SK-N-SH (cell line): ENCODE measurements at regions not wholly inside any gene's neighbourhood (a gene's known extent, or its start where the extent isn't known, plus 50 kb on each side); places are given as distances from the start of the nearest gene placed in this dataset.

Experiments used
- CTCF ChIA-PET: fragments of 300-600, 350-600 bp; formaldehyde crosslinking; extraction: SDS; loops from one replicate; lab custom pipeline; 2021; lab: Yijun Ruan, JAX
- POLR2A ChIA-PET: fragments of 350-600 bp; sonication (Branson Sonifier 250); formaldehyde crosslinking; extraction: SDS; loops from one replicate; lab custom pipeline; 2020; ENCODE audit warnings: antibody characterized with exemption, inconsistent platforms; lab: Yijun Ruan, JAX
- DNase-seq: peaks from one replicate; pipeline ENCODE4 v3.0.0; 2012
- H2AFZ ChIP-seq: fragments of 200-600 bp; sonication (generic); 2 replicates; pipeline ENCODE4 v1.8.1; 2016; ENCODE audit warnings: antibody characterized with exemption, mild to moderate bottlenecking, low read depth
- H3F3A ChIP-seq: fragments of 200-600 bp; sonication (generic); replicated peaks from 2 replicates; pipeline ENCODE3; 2016; ENCODE audit warnings: antibody characterized with exemption, mild to moderate bottlenecking; ENCODE audit not compliant: insufficient read depth
- H3K27ac ChIP-seq, 2 experiments: fragments of 200-500 bp in 1 of 2; fragments of 200-600 bp in 1 of 2; sonication (Bioruptor generic) in 1 of 2; sonication (generic), shearing (Covaris generic) in 1 of 2; 2 replicates each; pipeline versions ENCODE4 v1.5.1 to v1.6.1; 2014 to 2016; ENCODE audit warnings: low read depth in 2 of 2, inconsistent platforms in 1 of 2, low read length in 1 of 2, mild to moderate bottlenecking in 1 of 2, mixed read lengths in 1 of 2
- H3K27me3 ChIP-seq: fragments of 200-600 bp; sonication (generic), shearing (Covaris generic); 2 replicates; pipeline ENCODE4 v1.6.1; 2016; ENCODE audit warnings: mixed run types; ENCODE audit not compliant: insufficient read depth
- H3K36me3 ChIP-seq, 2 experiments: fragments of 200-500 bp in 1 of 2; fragments of 200-600 bp in 1 of 2; sonication (Bioruptor generic) in 1 of 2; sonication (generic) in 1 of 2; replicated peaks in 1 of 2; 2 replicates each; pipeline versions ENCODE3 to v1.5.1; 2014 to 2016; ENCODE audit warnings: low read length in 1 of 2, mild to moderate bottlenecking in 1 of 2; ENCODE audit not compliant: insufficient read depth in 2 of 2, control insufficient read depth in 1 of 2
- H3K4me1 ChIP-seq, 2 experiments: fragments of 200-500 bp in 1 of 2; fragments of 200-600 bp in 1 of 2; sonication (Bioruptor generic) in 1 of 2; sonication (generic), shearing (Covaris generic) in 1 of 2; 2 replicates each; pipeline versions ENCODE4 v1.5.1 to v1.6.1; 2014 to 2016; ENCODE audit warnings: low read depth in 1 of 2, low read length in 1 of 2, mixed run types in 1 of 2; ENCODE audit not compliant: insufficient read depth in 2 of 2, control insufficient read depth in 1 of 2
- H3K4me2 ChIP-seq: fragments of 200-600 bp; sonication (generic), shearing (Covaris generic); 2 replicates; pipeline ENCODE4 v1.6.1; 2017; ENCODE audit warnings: mixed run types
- H3K4me3 ChIP-seq, 2 experiments: fragments of 200-500 bp in 1 of 2; fragments of 200-600 bp in 1 of 2; sonication (Bioruptor generic) in 1 of 2; sonication (generic), shearing (Covaris generic) in 1 of 2; 2 replicates each; pipeline versions ENCODE4 v1.5.1 to v1.8.1; 2014 to 2016; ENCODE audit warnings: low read depth in 2 of 2, inconsistent platforms in 1 of 2, low read length in 1 of 2, mild to moderate bottlenecking in 1 of 2, mixed read lengths in 1 of 2, moderate library complexity in 1 of 2
- H3K79me2 ChIP-seq: fragments of 200-600 bp; sonication (generic); 2 replicates; pipeline ENCODE4 v1.8.1; 2017; ENCODE audit warnings: mild to moderate bottlenecking; ENCODE audit not compliant: insufficient read depth
- H3K9ac ChIP-seq: fragments of 200-600 bp; sonication (generic); 2 replicates; pipeline ENCODE4 v1.6.1; 2017; ENCODE audit warnings: mixed run types
- H3K9me2 ChIP-seq: fragments of 200-600 bp; sonication (generic); 2 replicates; pipeline ENCODE4 v1.6.1; 2017; ENCODE audit warnings: mixed run types
- H3K9me3 ChIP-seq: fragments of 200-600 bp; sonication (generic); 2 replicates; pipeline ENCODE4 v1.6.1; 2017; ENCODE audit warnings: mixed run types, mild to moderate bottlenecking, moderate library complexity
- H4K20me1 ChIP-seq: fragments of 200-600 bp; sonication (generic); 2 replicates; pipeline ENCODE4 v1.6.1; 2017; ENCODE audit warnings: mild to moderate bottlenecking, mixed run types; ENCODE audit not compliant: insufficient read depth
- CHD2 ChIP-seq: fragments of 150-350 bp; IDR thresholded peaks from 2 replicates; pipeline ENCODE4 v1.6.1; 2018; ENCODE audit warnings: low read length; ENCODE audit not compliant: partially characterized antibody
- CTCF ChIP-seq: fragments of 200-600 bp; sonication (generic); IDR thresholded peaks from 2 replicates; pipeline ENCODE4 v1.6.1; 2017; ENCODE audit warnings: antibody characterized with exemption, mild to moderate bottlenecking, moderate library complexity
- ELF1 ChIP-seq: IDR thresholded peaks from 2 replicates; pipeline ENCODE4 v1.4.0; 2012
- EP300 ChIP-seq, 2 experiments: IDR thresholded peaks; 2 replicates each; pipeline versions ENCODE4 v1.4.0 to v1.6.1; 2012; ENCODE audit warnings: borderline replicate concordance in 1 of 2, low read depth in 1 of 2, low read length in 1 of 2
- EZH2phosphoT487 ChIP-seq: fragments of 200-600 bp; sonication (generic); IDR thresholded peaks from 2 replicates; pipeline ENCODE4 v1.6.1; 2017; ENCODE audit warnings: low read depth, mixed run types, mild to moderate bottlenecking, antibody characterized with exemption, moderate library complexity, borderline replicate concordance
- FOSL2 ChIP-seq: IDR thresholded peaks from 2 replicates; pipeline ENCODE4 v1.4.0; 2012; ENCODE audit warnings: low read depth, mild to moderate bottlenecking, moderate library complexity, borderline replicate concordance
- FOXM1 ChIP-seq: IDR thresholded peaks from 2 replicates; pipeline ENCODE4 v1.4.0; 2012; ENCODE audit warnings: low read depth, mild to moderate bottlenecking
- JUND ChIP-seq: IDR thresholded peaks from 2 replicates; pipeline ENCODE4 v1.4.0; 2012
- MAX ChIP-seq: IDR thresholded peaks from 2 replicates; pipeline ENCODE4 v1.4.0; 2012; ENCODE audit warnings: low read depth
- MXI1 ChIP-seq: IDR thresholded peaks from 2 replicates; pipeline ENCODE4 v1.6.1; 2012; ENCODE audit warnings: mild to moderate bottlenecking, low read depth, low read length, improper control_type of control experiment
- NRF1 ChIP-seq: IDR thresholded peaks from 2 replicates; pipeline ENCODE4 v1.6.1; 2012; ENCODE audit warnings: low read depth, mild to moderate bottlenecking, low read length
- PBX3 ChIP-seq: IDR thresholded peaks from 2 replicates; pipeline ENCODE4; 2012
- REST ChIP-seq: IDR thresholded peaks from 2 replicates; pipeline ENCODE4 v1.6.1; 2012; ENCODE audit warnings: mild to moderate bottlenecking, low read depth, low read length, moderate library complexity
- RFX5 ChIP-seq: IDR thresholded peaks from 2 replicates; pipeline ENCODE4 v1.6.1; 2012; ENCODE audit warnings: mild to moderate bottlenecking, improper control_type of control experiment, low read length
- RXRA ChIP-seq: IDR thresholded peaks from 2 replicates; pipeline ENCODE4 v1.4.0; 2012; ENCODE audit warnings: low read depth, mild to moderate bottlenecking, borderline replicate concordance
- SIN3A ChIP-seq: IDR thresholded peaks from 2 replicates; pipeline ENCODE4 v1.6.1; 2012; ENCODE audit warnings: low read depth, mild to moderate bottlenecking, low read length, moderate library complexity, borderline replicate concordance
- SMC3 ChIP-seq: IDR thresholded peaks from 2 replicates; pipeline ENCODE4 v1.6.1; 2012; ENCODE audit warnings: low read depth, low read length, improper control_type of control experiment
- TAF1 ChIP-seq: IDR thresholded peaks from 2 replicates; pipeline ENCODE4 v1.6.1; 2012; ENCODE audit warnings: low read depth, mild to moderate bottlenecking, low read length, moderate library complexity, borderline replicate concordance
- TCF12 ChIP-seq: IDR thresholded peaks from 2 replicates; pipeline ENCODE4 v1.4.0; 2012
- TEAD4 ChIP-seq: IDR thresholded peaks from 2 replicates; pipeline ENCODE4 v1.4.0; 2012; ENCODE audit warnings: mild to moderate bottlenecking, borderline replicate concordance; ENCODE audit not compliant: insufficient read depth
- USF2 ChIP-seq: fragments of 150-350 bp; IDR thresholded peaks from 2 replicates; pipeline ENCODE4 v1.6.1; 2017; ENCODE audit warnings: antibody characterized with exemption, low read length, low read depth, borderline replicate concordance
- YY1 ChIP-seq: IDR thresholded peaks from 2 replicates; pipeline ENCODE4 v1.4.0; 2012; ENCODE audit warnings: low read depth, mild to moderate bottlenecking
- ZBTB33 ChIP-seq: IDR thresholded peaks from 2 replicates; pipeline ENCODE4 v1.4.0; 2012; ENCODE audit warnings: low read depth, borderline replicate concordance
- WGBS: methylation state at CpG from one replicate; pipeline ENCODE4 v1.1.6; 2017; ENCODE audit warnings: low lambda C conversion rate; 5-methylcytosine and 5-hydroxymethylcytosine counted together

GRCh38 chr18:70981400-70982140 is 692.7 kb downstream of the SOCS6 start:
- ChIA-PET POLR2A (interaction anchor here (1.0 kb wide), 2 partner anchors 47 to 921 kb away, joined by 3 read pairs; no protein-coding TSS in a partner anchor), CTCF (interaction anchor here (1.2 to 1.5 kb wide), 2 partner anchors 19 to 490 kb away, joined by 5 read pairs; no protein-coding TSS in a partner anchor)
- DNase-seq, result peak; percentile 50
- H3K4me3 ChIP-seq, result no peak overlapping the region
- H2AFZ ChIP-seq, result no peak overlapping the region
- H3K9me2 ChIP-seq, result no peaks in the 10 kb centered on the region
- no peaks in the 10 kb centered on the region for H3K36me3 ChIP-seq
- no peaks in the 10 kb centered on the region for H3F3A ChIP-seq
- no peak overlapping the region for H3K9ac ChIP-seq
- no peaks in the 10 kb centered on the region for H3K79me2 ChIP-seq
- no peaks in the 10 kb centered on the region for H4K20me1 ChIP-seq
- H3K4me2 ChIP-seq, result no peak overlapping the region
- 43% methylated on average over 6 of the region's 6 CpGs for WGBS
- peak overlapping the region; percentile 32 to 99; a peak in 3 of 4 replicates for H3K27ac ChIP-seq
- H3K27me3 ChIP-seq, result no peaks in the 10 kb centered on the region
- peaks cover 3% of the 10 kb centered on the region; the same call in 1 of the 2 replicates for H3K9me3 ChIP-seq
- peaks cover 13 to 17% of the 10 kb centered on the region in 2 experiments; a peak in 3 of 4 replicates for H3K4me1 ChIP-seq
- no peak for TF ChIP-seq USF2
- TF ChIP-seq ZBTB33, result no peak
- TF ChIP-seq FOSL2, result peak; percentile 53; the same call in 1 of the 2 replicates
- peak; percentile 95 for TF ChIP-seq PBX3
- TF ChIP-seq SMC3, result no peak
- no peak for TF ChIP-seq ELF1
- no peak for TF ChIP-seq YY1
- no peak for TF ChIP-seq RFX5
- no peak; the same call in 1 of the 2 replicates for TF ChIP-seq RXRA
- TF ChIP-seq EP300 (IDR thresholded peaks at IDR 0.05; ENCODE audit: borderline replicate concordance in 1 of 2, low read depth in 1 of 2, low read length in 1 of 2), result peak; percentile 90 to 99; a peak in 3 of 4 replicates
- peak; percentile 99 for TF ChIP-seq TCF12
- peak; percentile 72 for TF ChIP-seq JUND
- no peak for TF ChIP-seq MAX
- no peak for TF ChIP-seq TAF1
- peak; percentile 27; the same call in 1 of the 2 replicates for TF ChIP-seq SIN3A
- no peak for TF ChIP-seq CTCF
- TF ChIP-seq REST, result no peak
- TF ChIP-seq FOXM1, result peak; percentile 66; the same call in 1 of the 2 replicates
- TF ChIP-seq MXI1, result peak; percentile 66; the same call in 1 of the 2 replicates
- TF ChIP-seq TEAD4, result peak; percentile 84
- no peak for TF ChIP-seq NRF1
- no peak for TF ChIP-seq EZH2phosphoT487
- TF ChIP-seq CHD2, result peak; percentile 83
